ENCODE measurements at regions not wholly inside any gene's neighbourhood (a gene's known extent, or its start where the extent isn't known, plus 50 kb on each side); places are given as distances from the start of the nearest gene placed in this dataset.

GRCh38 chr3:21330293-21330692 lies 420.7 kb downstream of the ZNF385D start (continued):
- no peak for TF ChIP-seq ASH2L (IDR thresholded peaks at IDR 0.05; ENCODE audit: borderline replicate concordance, low read depth)

DNA sequence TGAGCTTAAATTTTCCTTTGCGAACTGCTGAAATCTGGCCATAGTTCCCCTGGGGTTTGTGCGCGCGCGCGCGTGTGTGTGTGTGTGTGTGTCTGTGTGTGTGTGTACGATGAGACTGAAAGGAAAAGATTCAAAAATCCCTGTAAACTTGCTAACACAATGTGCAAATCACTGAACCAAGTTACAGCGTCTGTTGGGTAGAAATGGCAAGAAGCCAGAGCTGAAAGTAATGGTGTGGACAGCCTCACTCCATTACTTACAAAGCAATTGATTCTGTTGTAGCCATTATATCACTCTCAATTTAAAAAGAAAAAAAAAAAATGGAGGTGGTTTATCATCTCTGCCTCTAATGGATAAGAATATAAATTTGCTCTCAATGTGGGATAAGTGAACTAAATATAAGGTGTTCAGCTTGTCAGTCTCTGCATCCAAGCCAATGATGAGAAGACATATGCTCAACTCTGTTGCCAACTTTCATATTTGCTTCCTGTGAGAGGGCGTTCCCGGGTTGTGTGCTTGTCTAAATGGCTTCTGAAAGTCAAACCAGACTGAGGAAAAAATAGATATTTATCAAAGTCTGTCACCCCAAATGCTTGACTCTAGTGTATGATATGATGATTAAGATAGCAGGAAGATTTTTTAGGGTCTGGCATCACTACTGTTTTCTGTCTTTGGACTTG lies 422.2 kb downstream of the ZNF385D start:
- ChIA-PET POLR2A (no interaction called here), CTCF (interaction anchor here (1.7 to 2.0 kb wide), 2 partner anchors 39 to 119 kb away, joined by 5 to 6 read pairs; no protein-coding TSS in a partner anchor), RAD21 (ENCODE audit: unreplicated experiment) (interaction anchor here (1.0 kb wide), 1 partner anchor 119 kb away, joined by 3 read pairs; no protein-coding TSS in a partner anchor), SMC1A (ENCODE audit: uncharacterized antibody, unreplicated experiment) (interaction anchor here (1.4 to 2.9 kb wide), 5 partner anchors 8 to 136 kb away, joined by 3 to 17 read pairs (median 11); no protein-coding TSS in a partner anchor)
- BruUV-seq (replicated peaks): no TSS peak
- DNase-seq (ENCODE audit: low read depth, low spot score): no peak
- H3K9me3 ChIP-seq (replicated peaks; ENCODE audit: control insufficient read depth, insufficient read depth, low read length): no peaks in the 10 kb centered on the region
- FAIRE-seq: no peak
- ATAC-seq: no peak
- in situ Hi-C loops (cut with MboI): no loop called here
- H4K20me1 ChIP-seq (ENCODE audit: control insufficient read depth, insufficient read depth): no peaks in the 10 kb centered on the region
- no peak overlapping the region for H3K27ac ChIP-seq (ENCODE audit: control insufficient read depth, insufficient read depth)
- no peaks in the 10 kb centered on the region for H3K27me3 ChIP-seq (replicated peaks in 1 of 2; ENCODE audit: control insufficient read depth in 2 of 2, insufficient read depth in 2 of 2, low read length in 1 of 2)
- intact Hi-C loops (cut with micrococcal nuclease; ENCODE audit: unreplicated experiment): no loop called here
- TF ChIP-seq ZNF207 (IDR thresholded peaks at IDR 0.05; ENCODE audit: borderline replicate concordance): no peak
- no peak for TF ChIP-seq RUNX3 (IDR thresholded peaks at IDR 0.05; ENCODE audit: low read length)
- TF ChIP-seq YBX1 (IDR thresholded peaks at IDR 0.05): no peak
- no peaks in the 10 kb centered on the region for H3K79me2 ChIP-seq (ENCODE audit: control insufficient read depth, insufficient read depth, low read length)
- H3K4me1 ChIP-seq (ENCODE audit: control insufficient read depth, insufficient read depth, low read length): no peaks in the 10 kb centered on the region
- no peak overlapping the region for H2AFZ ChIP-seq (ENCODE audit: control insufficient read depth, low read depth, low read length)
- no peaks in the 10 kb centered on the region for H3K36me3 ChIP-seq (ENCODE audit: control insufficient read depth in 2 of 2, insufficient read depth in 2 of 2, low read length in 1 of 2)
- H3K4me3 ChIP-seq: no peak overlapping the region
- H3K4me2 ChIP-seq (ENCODE audit: control insufficient read depth, insufficient read depth): no peak overlapping the region
- 70% methylated on average over 11 of the region's 11 CpGs for WGBS (ENCODE audit: insufficient coverage, insufficient replicate concordance, low lambda C conversion rate, missing lambda C conversion rate)
- no peak overlapping the region for H3K9ac ChIP-seq (ENCODE audit: control insufficient read depth, insufficient read depth, low read length)
